Heart right ventricle (tissue), 16 donors: ENCODE measurements at regions not wholly inside any gene's neighbourhood (a gene's known extent, or its start where the extent isn't known, plus 50 kb on each side); places are given as distances from the start of the nearest gene placed in this dataset.
A peak's percentile ranks its signal among the peaks of the same experiment; 100 is the strongest.

Source experiments
- ATAC-seq, 8 donors: fragments of 200-7000 bp; cut with Tn5 transposase; one replicate each; pipeline ENCODE4 v1.9.1; 2020; ENCODE audit warnings: mild to moderate bottlenecking in 8 of 8, moderate library complexity in 8 of 8, moderate number of reproducible peaks in 1 of 8
- DNase-seq, 2 donors: peaks; one replicate each; pipeline ENCODE4 v3.0.0-alpha.2; 2020
- H3K27ac ChIP-seq, 10 donors: fragments of 200-600 bp; sonication (generic) in 2 of 10; one replicate each; pipeline versions ENCODE4 v1.5.0 to v1.8.0; 2020 to 2022; ENCODE audit warnings: mild to moderate bottlenecking in 3 of 10
- H3K27me3 ChIP-seq, 7 donors: fragments of 200-600 bp; one replicate each; pipeline ENCODE4 v1.8.0; 2021 to 2022; ENCODE audit warnings: mild to moderate bottlenecking in 2 of 7
- H3K36me3 ChIP-seq, 9 donors: fragments of 200-600 bp; sonication (generic) in 1 of 9; one replicate each; pipeline versions ENCODE4 v1.5.0 to v1.8.0; 2020 to 2022; ENCODE audit warnings: mild to moderate bottlenecking in 2 of 9
- H3K4me1 ChIP-seq, 9 donors: fragments of 200-600 bp; sonication (generic) in 1 of 9; one replicate each; pipeline versions ENCODE4 v1.5.0 to v1.8.0; 2020 to 2022; ENCODE audit warnings: mild to moderate bottlenecking in 4 of 9
- H3K4me3 ChIP-seq, 10 donors: fragments of 200-600 bp; sonication (generic) in 2 of 10; one replicate each; pipeline versions ENCODE4 v1.5.0 to v1.8.0; 2020 to 2022; ENCODE audit warnings: mild to moderate bottlenecking in 7 of 10, moderate library complexity in 2 of 10
- H3K9me3 ChIP-seq, 11 donors: fragments of 200-600 bp in 10 of 11; sonication (generic) in 2 of 11; one replicate each; pipeline versions ENCODE4 v1.5.0 to v1.8.0; 2013 to 2022; ENCODE audit warnings: mild to moderate bottlenecking in 2 of 11, control low read depth in 1 of 11, moderate library complexity in 1 of 11
- WGBS, 2 donors: extraction: QIAGEN DNeasy Blood & Tissue Kit; methylation state at CpG; one replicate each; pipeline ENCODE4 v1.1.7; 2013; ENCODE audit warnings: inconsistent platforms in 1 of 2; 5-methylcytosine and 5-hydroxymethylcytosine counted together
- intact Hi-C, 10 donors: fragments of 100-400 bp; cut with DNase I; formaldehyde crosslinking; loops; one replicate each; pipeline versions ENCODE4 v1.11.1 to v1.14.2; 2022
- TF ChIP-seq, protein P1 (sequence below), 9 donors: fragments of 200-600 bp; sonication (generic) in 2 of 9; IDR thresholded peaks; one replicate each; pipeline versions ENCODE4 v1.5.0 to v1.8.0; 2021 to 2022; ENCODE audit warnings: antibody characterized with exemption in 9 of 9, mild to moderate bottlenecking in 5 of 9, moderate library complexity in 1 of 9
- donor health status: Arrhythmogenic right ventricular cardiomyopathy.
- donor health status: ischemic (EF 13 %, LVEDD 7.1; RV severe dilation, severe dysfunction).
- donor health status: healthy with polysubstance abuse.
- donor health status: DM: no; HTN: yes; CAD: no.
- donor health status: DM: no; HTN: no; CAD: no.
- donor health status: ischemic (EF 25% LVEDD 6.9; RV normal size, moderate dysfunction).
- donor health status: ischemic (EF 25% LVEDD 5.7; RV mildly dilated, moderate dysfunction).
- donor health status: healthy.
- donor health status: DM: yes; HTN: yes; CAD: no.
- donor health status: Ischemic cardiomyopathy.
- donor health status: ischemic (EF 35%, LVEDD 5.7; RV mildly dilated, moderate dysfunction).
- donor health status: nonischemic (EF 11% LVEDD 7.7; RV severe dilation, severe dysfunction).
- donor health status: DM: yes; HTN: yes; CAD: no.
- donor health status: PGD.
- donor health status: ischemic (EF 29% LVEDD 5.4; RV normal size, mild dysfunction).
- donor health status: nonischemic (EF 23%, LVEDD 6.1; RV moderate dilation, normal function).

DNA sequence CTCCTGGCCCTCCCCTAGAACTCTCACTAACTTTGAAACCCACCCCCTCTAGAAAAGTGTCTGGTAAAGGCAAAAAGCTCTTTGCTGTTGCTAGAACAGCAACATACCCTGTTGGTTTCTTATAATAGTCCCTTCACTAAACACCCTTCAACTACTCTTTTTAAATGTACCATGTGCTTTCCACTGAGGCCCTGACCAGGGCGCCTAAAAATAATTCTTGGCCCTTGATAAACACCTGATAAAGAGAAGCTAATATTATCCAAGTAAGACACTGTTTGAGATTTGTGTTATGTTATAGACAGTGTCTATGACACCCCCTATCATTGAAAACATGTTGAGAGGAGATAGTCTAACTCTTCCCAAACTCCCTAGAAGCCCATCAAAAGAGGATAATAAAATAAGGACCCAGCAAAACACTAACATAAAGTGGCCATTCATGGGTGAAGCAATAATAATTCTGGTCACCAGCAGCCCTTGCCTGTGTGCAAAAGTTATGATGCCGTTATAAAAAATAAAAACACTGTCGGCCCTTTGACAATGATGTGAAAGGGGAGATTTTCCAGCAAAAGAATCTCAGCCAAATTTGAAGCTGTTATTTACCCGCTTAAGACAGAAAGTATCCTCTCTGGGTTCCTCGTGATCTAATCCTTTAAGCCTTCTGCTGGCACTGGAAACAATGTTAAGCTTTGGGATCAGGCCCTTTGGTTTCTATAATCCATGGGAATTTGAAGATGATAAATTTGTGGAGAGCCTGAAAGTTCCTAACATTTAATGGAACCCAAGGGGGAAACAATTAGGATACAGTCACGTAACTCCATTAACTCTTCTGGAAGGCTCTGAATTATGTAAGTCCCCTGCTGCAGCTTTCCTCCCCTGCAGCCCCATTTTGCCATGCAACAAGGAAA lies 122.6 kb upstream of the PLCB4 start:
- TF ChIP-seq, protein P1, sequence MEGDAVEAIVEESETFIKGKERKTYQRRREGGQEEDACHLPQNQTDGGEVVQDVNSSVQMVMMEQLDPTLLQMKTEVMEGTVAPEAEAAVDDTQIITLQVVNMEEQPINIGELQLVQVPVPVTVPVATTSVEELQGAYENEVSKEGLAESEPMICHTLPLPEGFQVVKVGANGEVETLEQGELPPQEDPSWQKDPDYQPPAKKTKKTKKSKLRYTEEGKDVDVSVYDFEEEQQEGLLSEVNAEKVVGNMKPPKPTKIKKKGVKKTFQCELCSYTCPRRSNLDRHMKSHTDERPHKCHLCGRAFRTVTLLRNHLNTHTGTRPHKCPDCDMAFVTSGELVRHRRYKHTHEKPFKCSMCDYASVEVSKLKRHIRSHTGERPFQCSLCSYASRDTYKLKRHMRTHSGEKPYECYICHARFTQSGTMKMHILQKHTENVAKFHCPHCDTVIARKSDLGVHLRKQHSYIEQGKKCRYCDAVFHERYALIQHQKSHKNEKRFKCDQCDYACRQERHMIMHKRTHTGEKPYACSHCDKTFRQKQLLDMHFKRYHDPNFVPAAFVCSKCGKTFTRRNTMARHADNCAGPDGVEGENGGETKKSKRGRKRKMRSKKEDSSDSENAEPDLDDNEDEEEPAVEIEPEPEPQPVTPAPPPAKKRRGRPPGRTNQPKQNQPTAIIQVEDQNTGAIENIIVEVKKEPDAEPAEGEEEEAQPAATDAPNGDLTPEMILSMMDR (IDR thresholded peaks at IDR 0.05), result no peak
- Histone ChIP-seq H3K4me3 (no peak overlapping the region), H3K4me1 (peaks cover 2 to 42% (median 22%) of the 10 kb centered on the region in 9 donors), H3K27me3 (no peaks in the 10 kb centered on the region), H3K9me3 (no peaks in the 10 kb centered on the region), H3K36me3 (no peaks in the 10 kb centered on the region), H3K27ac (peak overlapping the region in 9 of 10 donors; percentile 0 to 75 (median 49))
- 44 to 46% methylated on average over 6 of the region's 6 CpGs for WGBS, 2 donors
- intact Hi-C loops, result loop anchor here in 3 of 10 donors (5.0 to 10.0 kb wide), 4 partner anchors 49 to 419 kb away; no protein-coding TSS in a partner anchor
- ATAC-seq (peak; percentile 47 to 86 (median 72)), DNase-seq (no peak)

GRCh38 chr20:8948442-8949020 lies 120.4 kb upstream of the PLCB4 start:
- intact Hi-C loops, result loop anchor here in 3 of 10 donors (5.0 to 10.0 kb wide), 4 partner anchors 51 to 416 kb away; no protein-coding TSS in a partner anchor
- DNase-seq (no peak), ATAC-seq (no peak)
- H3K27me3 ChIP-seq, result no peaks in the 10 kb centered on the region
- H3K27ac ChIP-seq, result no peak overlapping the region
- H3K36me3 ChIP-seq, result no peaks in the 10 kb centered on the region
- no peaks in the 10 kb centered on the region for H3K9me3 ChIP-seq
- H3K4me1 ChIP-seq, result peaks cover 2 to 38% (median 22%) of the 10 kb centered on the region in 9 donors
- TF ChIP-seq, protein P1 (IDR thresholded peaks at IDR 0.05), result no peak
- WGBS, 2 donors, result 80 to 82% methylated on average over 3 of the region's 3 CpGs
- H3K4me3 ChIP-seq, result no peak overlapping the region

GRCh38 chr20:8951164-8951563 lies 117.7 kb upstream of the PLCB4 start:
- Histone ChIP-seq H3K27ac (no peak overlapping the region), H3K4me3 (no peak overlapping the region), H3K4me1 (peaks cover under 1 to 18% (median 10%) of the 10 kb centered on the region in 9 donors), H3K27me3 (no peaks in the 10 kb centered on the region), H3K36me3 (no peaks in the 10 kb centered on the region), H3K9me3 (peaks cover 0 to 3% (median 0%) of the 10 kb centered on the region in 11 donors)
- 92 to 99% methylated on average over 4 of the region's 4 CpGs for WGBS, 2 donors
- intact Hi-C loops, result no loop called here
- DNase-seq (no peak), ATAC-seq (no peak)
- TF ChIP-seq, protein P1 (IDR thresholded peaks at IDR 0.05), result no peak

DNA sequence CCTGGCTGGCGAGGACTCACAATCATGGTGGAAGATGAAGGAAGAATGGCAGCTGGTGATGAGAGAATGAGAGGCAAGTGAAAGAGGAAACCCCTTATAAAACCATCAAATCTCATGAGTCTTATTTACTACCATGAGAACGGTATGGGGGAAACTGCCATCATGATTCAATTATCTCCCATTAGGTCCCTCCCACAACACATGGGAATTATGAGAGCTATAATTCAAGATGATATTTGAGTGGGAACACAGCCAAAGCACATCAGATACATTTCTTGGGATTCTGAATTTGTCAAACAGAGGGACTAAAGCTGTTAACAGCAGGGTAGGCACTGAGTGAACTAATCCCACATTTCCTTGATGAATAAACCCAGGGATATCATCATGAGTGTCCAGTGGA lies 116.2 kb upstream of the PLCB4 start:
- WGBS, 2 donors, result 75 to 77% methylated on average over 2 of the region's 2 CpGs
- Histone ChIP-seq H3K9me3 (peaks cover 0 to 3% (median 0%) of the 10 kb centered on the region in 11 donors), H3K27ac (no peak overlapping the region), H3K4me1 (peaks cover 0 to 3% (median 0%) of the 10 kb centered on the region in 9 donors), H3K36me3 (no peaks in the 10 kb centered on the region), H3K27me3 (no peaks in the 10 kb centered on the region), H3K4me3 (no peak overlapping the region)
- intact Hi-C loops, result no loop called here
- TF ChIP-seq, protein P1 (IDR thresholded peaks at IDR 0.05), result no peak
- no peak for ATAC-seq
- no peak for DNase-seq
